Upper lobe of right lung (tissue), 1 donor: ENCODE measurements at regions not wholly inside any gene's neighbourhood (a gene's known extent, or its start where the extent isn't known, plus 50 kb on each side); places are given as distances from the start of the nearest gene placed in this dataset.
A peak's percentile ranks its signal among the peaks of the same experiment; 100 is the strongest.

Experiments
- ATAC-seq: fragments of 200-7000 bp; cut with Tn5 transposase; one replicate; pipeline ENCODE4 v1.9.1; 2020; ENCODE audit warnings: mild to moderate bottlenecking, moderate library complexity
- DNase-seq: peaks from one replicate; pipeline ENCODE4 v3.0.0-alpha.2; 2020
- H3K27ac ChIP-seq: fragments of 200-600 bp; one replicate; pipeline ENCODE4 v1.8.0; 2022
- H3K27me3 ChIP-seq: fragments of 200-600 bp; one replicate; pipeline ENCODE4 v1.8.0; 2022; ENCODE audit warnings: mild to moderate bottlenecking
- H3K36me3 ChIP-seq: fragments of 200-600 bp; one replicate; pipeline ENCODE4 v1.8.0; 2022
- H3K4me1 ChIP-seq: fragments of 200-600 bp; one replicate; pipeline ENCODE4 v1.8.0; 2022
- H3K4me3 ChIP-seq: fragments of 200-600 bp; one replicate; pipeline ENCODE4 v1.8.0; 2022; ENCODE audit warnings: mild to moderate bottlenecking
- H3K9me3 ChIP-seq: fragments of 200-600 bp; one replicate; pipeline ENCODE4 v1.8.0; 2022
- intact Hi-C: fragments of 100-400 bp; cut with DNase I; formaldehyde crosslinking; loops from one replicate; pipeline ENCODE4 v1.11.0; 2022
- TF ChIP-seq, protein P1 (sequence below): fragments of 200-600 bp; IDR thresholded peaks from one replicate; pipeline ENCODE4 v1.8.0; 2022; ENCODE audit warnings: antibody characterized with exemption
- donor health status: DM: no; HTN: yes; CAD: no; lungs with severe emphysema.

DNA sequence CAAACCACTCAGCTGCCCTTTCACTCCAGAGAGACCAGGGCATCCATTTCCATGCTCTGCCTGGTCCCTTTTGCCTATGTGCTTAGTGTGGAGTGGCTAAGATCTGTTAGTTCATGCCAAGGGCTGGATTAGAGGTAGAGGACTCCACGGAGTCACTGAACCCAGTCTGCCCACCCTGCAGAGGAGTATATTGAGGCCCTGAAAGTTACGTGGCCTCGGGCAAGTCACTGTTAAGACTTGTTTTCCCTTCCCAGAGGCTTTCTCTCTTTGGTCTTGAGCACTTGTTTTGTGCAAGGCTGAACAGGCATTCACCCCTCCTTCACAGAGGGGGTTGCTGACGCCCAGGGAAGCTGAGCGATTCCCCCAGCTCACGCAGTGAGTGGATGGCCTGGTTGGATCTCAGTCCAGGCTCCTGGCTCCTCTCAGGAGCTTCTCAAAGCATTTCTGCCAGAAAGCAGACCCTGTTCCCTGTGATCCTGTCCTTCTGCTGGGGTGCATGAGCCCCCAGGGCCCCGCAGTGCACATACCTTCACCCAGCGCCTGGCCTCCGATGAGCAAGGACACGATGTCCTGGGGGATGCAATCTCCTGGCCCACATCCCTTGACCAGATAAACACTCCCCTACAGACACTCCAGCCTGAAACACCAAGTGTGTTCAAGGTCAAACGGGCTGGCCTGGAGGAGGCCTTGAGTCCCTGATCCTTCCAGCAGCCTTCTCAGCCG, 153.4 kb upstream of the GSE1 start:
- ATAC-seq (no peak), DNase-seq (no peak)
- H3K27me3 ChIP-seq, result no peaks in the 10 kb centered on the region
- peak overlapping the region; percentile 24 for H3K27ac ChIP-seq
- TF ChIP-seq, protein P1, sequence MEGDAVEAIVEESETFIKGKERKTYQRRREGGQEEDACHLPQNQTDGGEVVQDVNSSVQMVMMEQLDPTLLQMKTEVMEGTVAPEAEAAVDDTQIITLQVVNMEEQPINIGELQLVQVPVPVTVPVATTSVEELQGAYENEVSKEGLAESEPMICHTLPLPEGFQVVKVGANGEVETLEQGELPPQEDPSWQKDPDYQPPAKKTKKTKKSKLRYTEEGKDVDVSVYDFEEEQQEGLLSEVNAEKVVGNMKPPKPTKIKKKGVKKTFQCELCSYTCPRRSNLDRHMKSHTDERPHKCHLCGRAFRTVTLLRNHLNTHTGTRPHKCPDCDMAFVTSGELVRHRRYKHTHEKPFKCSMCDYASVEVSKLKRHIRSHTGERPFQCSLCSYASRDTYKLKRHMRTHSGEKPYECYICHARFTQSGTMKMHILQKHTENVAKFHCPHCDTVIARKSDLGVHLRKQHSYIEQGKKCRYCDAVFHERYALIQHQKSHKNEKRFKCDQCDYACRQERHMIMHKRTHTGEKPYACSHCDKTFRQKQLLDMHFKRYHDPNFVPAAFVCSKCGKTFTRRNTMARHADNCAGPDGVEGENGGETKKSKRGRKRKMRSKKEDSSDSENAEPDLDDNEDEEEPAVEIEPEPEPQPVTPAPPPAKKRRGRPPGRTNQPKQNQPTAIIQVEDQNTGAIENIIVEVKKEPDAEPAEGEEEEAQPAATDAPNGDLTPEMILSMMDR, result no peak
- H3K9me3 ChIP-seq, result no peaks in the 10 kb centered on the region
- H3K4me1 ChIP-seq, result peaks cover 26% of the 10 kb centered on the region
- no peaks in the 10 kb centered on the region for H3K36me3 ChIP-seq
- intact Hi-C loops, result no loop called here
- H3K4me3 ChIP-seq, result no peak overlapping the region

DNA sequence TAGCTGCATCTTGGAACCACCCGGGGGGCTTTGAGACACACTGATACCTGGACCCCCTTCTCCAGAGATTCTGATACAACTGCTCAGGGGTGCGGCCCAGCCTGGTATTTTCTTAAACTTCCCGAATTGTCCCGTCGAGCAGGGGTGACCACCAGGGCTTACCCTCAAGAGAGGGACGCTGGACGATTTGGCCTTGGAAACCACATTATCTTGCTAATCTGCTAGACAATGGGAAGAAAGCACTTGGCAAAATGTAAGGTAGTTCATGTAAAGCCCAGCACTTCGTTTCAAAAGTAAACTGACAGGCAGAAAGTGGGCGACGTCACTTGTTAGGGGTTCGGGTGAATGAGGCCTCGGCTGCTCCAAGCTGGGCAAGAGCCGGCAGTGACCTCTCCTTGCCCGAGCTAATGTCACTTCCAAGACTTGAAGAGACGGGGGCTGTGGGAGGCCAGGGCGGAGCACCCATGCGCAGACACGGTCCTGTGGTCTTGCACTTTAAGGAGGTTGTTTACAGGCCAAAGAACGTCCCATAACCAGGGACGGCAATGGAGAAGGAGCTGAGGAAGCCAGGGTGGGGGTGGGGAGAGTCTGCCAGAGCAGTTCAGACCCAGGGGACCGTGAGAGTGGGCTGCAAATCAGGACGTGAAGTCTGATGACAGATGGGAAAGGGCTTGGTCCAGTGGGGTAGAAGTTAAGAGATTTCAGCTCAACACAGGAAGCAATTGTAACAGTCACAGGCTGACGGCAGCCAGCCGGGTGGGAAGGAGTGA, 152.7 kb upstream of the GSE1 start:
- Histone ChIP-seq H3K4me3 (no peak overlapping the region), H3K27ac (peak overlapping the region; percentile 24), H3K9me3 (no peaks in the 10 kb centered on the region), H3K4me1 (peaks cover 26% of the 10 kb centered on the region), H3K27me3 (no peaks in the 10 kb centered on the region), H3K36me3 (no peaks in the 10 kb centered on the region)
- DNase-seq (no peak), ATAC-seq (no peak)
- TF ChIP-seq, protein P1, result no peak
- intact Hi-C loops, result no loop called here

DNA sequence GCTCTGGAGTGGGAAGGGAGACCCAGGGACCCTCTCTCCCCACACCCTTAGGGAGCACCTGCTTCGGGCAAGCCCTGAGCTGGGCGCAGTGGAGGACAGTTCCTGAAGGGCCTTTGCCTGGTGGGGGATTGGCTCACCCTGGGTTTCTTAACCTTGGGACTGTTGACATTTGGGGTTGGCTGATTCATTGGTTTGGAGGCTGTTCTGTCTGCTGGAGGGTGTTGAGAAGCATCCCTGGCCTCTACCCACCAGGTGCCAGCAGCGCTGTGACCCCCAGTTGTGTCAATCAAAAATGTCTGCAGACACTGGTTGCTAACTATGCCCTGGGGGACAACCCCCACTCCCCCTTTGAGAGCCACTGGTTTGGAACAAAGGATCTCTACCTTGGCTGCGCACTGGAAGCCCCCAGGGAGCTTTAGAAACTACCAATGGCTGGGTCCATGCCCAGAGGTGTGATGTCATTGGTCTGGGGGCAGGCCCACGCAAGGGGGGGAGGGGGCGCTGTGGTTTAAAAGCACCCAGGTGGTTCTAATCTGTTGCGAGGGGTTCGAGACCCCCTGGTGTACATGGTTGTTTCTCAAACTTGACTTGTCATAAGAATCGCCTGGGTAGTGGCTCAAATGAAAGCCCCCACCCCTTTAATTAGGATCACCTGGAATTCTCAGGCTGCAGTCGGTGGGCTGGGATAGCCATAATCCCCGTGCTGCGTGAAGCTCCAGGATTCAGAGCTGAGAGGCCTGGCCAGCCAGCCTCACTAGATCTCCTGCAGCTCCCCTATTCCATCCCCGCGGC, 151.9 kb upstream of the GSE1 start:
- H3K9me3 ChIP-seq, result no peaks in the 10 kb centered on the region
- TF ChIP-seq, protein P1, result no peak
- intact Hi-C loops, result no loop called here
- H3K27me3 ChIP-seq, result no peaks in the 10 kb centered on the region
- no peak for DNase-seq
- H3K27ac ChIP-seq, result peak overlapping the region; percentile 24
- peaks cover 26% of the 10 kb centered on the region for H3K4me1 ChIP-seq
- no peak overlapping the region for H3K4me3 ChIP-seq
- H3K36me3 ChIP-seq, result no peaks in the 10 kb centered on the region
- ATAC-seq, result peak; percentile 17

DNA sequence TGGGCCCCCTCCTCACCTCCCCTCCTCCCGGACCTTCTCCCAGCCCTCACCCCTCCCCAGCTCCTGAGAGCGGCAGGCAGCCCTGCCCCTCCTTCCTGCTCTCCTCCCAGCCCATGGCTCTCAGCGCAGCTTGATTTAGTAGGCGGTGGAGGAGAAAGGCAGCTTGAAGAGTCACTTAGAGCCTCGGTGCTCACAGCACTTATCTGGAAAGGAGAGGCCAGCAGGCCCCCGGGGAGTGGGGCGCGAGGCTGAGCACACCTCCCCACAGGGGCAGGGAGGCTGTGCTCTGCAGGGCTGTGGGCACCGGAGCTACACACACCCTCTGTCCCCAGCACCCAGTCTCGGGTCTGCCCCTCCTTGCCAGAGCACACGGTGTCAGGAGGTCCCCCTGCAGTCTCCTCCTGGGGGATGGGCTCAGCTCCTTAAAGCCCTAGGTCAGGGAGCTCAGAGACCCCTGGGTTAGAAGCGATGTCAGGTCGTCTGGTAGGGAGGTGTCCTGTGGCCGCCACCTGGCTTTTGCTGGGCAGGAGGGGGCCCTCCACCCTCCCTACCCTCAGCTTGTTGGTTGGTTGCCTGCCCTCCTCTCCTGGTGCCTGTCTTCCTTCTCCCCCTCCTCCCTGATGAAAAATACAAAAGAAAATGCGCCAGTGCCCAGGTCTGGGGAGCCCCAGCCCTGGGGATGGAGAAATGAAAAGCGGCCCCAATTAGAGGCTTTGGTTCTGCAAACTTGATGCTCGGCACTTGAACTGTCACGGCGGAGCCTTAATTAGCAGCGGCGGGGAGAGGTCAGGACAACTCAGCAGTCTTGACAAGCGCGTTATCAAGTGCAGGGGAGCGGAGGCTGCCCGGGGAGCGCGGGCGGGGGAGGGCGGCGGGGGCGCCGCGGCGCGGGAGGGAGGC, 151.1 kb upstream of the GSE1 start:
- no peaks in the 10 kb centered on the region for H3K36me3 ChIP-seq
- H3K9me3 ChIP-seq, result no peaks in the 10 kb centered on the region
- intact Hi-C loops, result no loop called here
- TF ChIP-seq, protein P1, result no peak
- peak; percentile 82 for DNase-seq
- peaks cover 26% of the 10 kb centered on the region for H3K4me1 ChIP-seq
- peak; percentile 81 for ATAC-seq
- H3K4me3 ChIP-seq, result peak overlapping the region; percentile 41
- no peaks in the 10 kb centered on the region for H3K27me3 ChIP-seq
- H3K27ac ChIP-seq, result peak overlapping the region; percentile 30
